HG03342 (cell line): ENCODE measurements at regions not wholly inside any gene's neighbourhood (a gene's known extent, or its start where the extent isn't known, plus 50 kb on each side); places are given as distances from the start of the nearest gene placed in this dataset.

Experiments used
- ATAC-seq: cut with Tn5 transposase; IDR thresholded peaks from one replicate; pipeline ENCODE4 v1.9.1; 2021; ENCODE audit warnings: mild to moderate bottlenecking, moderate library complexity; ENCODE audit not compliant: unreplicated experiment

DNA sequence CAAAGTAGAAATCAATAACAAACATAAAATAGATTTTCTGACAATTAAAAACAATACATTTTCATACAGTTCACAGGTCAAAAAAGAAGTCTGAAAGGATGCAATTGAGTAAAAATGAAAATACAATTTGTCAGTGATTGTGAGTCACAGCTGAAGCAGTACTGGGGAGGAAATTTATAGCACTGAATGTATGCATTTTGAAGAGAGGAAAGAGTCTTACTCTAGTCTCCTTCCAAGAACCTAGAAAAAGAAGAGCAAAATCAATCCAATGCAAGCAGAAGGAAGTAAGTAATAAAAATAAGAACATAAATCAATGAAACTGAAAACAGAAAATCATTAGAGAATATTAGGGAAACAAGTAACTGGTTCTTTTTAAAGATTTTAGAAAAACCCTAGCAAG is 507.2 kb upstream of the IGFBP3 start:
- ATAC-seq, result no peak

DNA sequence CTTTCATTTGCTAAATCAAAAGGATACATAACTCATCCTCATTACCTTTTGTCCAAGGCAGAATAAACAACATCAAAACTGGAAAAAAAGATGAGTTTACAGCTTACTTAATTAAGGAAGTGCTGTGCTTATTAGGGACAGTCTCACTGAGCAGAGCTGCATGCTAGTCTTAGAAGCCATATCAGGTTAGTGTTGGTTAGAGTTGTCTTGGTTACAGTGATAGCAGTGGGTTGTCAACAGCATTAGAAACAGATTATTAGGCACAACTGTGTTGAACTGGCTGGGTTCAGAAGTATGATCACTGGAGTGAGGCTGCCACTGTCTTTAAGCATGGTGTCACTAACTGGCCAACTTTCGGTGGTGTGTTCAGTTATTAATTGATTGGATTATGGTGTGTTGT is 503.9 kb upstream of the IGFBP3 start:
- ATAC-seq, result no peak

DNA sequence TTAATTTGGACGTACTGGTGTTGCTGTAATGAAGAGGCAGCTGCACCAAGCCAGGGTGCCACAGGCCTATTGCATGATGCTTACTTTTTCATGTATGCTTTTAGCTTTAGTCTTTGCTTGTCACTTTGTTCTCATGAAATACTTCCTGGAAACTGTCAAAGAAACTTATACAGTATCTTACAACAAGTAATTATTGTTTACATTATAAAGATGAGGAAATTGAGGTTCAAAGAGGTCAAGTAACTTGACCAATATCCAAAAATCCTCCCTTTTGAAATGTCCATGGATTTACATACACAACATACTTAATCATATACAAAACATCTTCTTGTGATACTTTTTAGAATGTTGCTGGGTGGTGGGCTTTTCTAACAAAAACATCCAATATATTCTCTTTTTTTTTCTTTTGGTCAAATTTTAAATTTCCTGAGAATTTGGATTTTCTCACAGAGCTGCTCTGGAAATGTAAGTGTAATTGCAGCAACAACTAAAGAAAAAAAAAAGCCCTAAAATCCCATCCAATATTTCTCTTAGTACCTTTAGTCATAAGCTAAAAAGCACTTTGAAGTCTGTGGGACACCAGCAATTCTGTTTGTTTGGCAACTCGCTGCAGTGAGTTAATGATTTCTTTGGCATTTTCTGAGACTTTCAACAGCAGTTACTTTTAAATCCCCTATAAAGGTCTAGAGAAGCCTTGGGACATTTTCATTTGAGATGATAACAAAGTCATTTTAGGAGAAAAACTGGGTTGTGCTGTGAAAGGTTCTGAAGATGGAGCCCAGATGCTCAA is 500.6 kb upstream of the IGFBP3 start:
- no peak for ATAC-seq

DNA sequence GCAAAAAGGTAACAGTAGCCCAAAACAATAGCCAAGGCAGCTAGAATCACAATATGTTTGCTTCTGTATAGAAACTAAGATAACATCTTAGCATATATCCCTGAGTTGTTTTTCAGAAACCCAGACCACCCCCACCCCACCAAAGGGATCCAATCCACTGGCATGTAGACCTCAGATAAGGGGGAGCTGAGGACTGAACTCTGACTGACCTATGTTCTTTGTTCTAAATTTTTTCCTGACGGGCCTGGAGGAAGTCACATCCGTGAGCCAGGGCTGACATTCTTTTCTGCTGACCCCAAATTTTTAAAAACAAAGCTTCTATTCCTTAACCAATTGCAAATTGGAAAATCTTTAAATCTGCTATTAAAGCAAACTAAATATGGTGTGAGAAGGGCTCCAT is 493.9 kb upstream of the IGFBP3 start:
- ATAC-seq, result no peak

DNA sequence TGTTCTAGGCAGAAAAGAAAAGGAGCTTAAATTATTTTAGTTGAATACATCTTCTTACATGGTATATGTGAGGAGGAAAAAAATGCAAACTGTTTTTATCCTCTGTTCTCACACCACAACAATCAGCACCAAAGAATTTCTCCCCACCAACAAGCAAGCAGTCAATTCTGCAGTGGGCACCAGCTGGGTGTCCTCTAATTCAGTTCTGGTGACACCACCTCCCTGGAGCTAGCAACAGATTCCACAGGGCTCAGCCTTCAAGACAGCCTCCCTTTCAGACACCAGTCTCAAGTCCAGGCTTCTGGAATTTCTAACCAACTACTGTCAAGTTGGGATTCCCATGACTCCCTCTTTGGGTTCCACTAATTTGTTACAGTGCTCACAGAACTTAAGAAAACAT is 490.2 kb upstream of the IGFBP3 start:
- ATAC-seq, result no peak

- no peak for ATAC-seq
Observed at GRCh38 chr7:46407125-46407524, 486.1 kb upstream of the IGFBP3 start.

GRCh38 chr7:46397591-46397990 is 476.5 kb upstream of the IGFBP3 start:
- ATAC-seq, result no peak

- no peak for ATAC-seq
Observed at GRCh38 chr7:46396481-46396880, 475.4 kb upstream of the IGFBP3 start.

GRCh38 chr7:46393142-46393541 is 472.1 kb upstream of the IGFBP3 start:
- no peak for ATAC-seq

DNA sequence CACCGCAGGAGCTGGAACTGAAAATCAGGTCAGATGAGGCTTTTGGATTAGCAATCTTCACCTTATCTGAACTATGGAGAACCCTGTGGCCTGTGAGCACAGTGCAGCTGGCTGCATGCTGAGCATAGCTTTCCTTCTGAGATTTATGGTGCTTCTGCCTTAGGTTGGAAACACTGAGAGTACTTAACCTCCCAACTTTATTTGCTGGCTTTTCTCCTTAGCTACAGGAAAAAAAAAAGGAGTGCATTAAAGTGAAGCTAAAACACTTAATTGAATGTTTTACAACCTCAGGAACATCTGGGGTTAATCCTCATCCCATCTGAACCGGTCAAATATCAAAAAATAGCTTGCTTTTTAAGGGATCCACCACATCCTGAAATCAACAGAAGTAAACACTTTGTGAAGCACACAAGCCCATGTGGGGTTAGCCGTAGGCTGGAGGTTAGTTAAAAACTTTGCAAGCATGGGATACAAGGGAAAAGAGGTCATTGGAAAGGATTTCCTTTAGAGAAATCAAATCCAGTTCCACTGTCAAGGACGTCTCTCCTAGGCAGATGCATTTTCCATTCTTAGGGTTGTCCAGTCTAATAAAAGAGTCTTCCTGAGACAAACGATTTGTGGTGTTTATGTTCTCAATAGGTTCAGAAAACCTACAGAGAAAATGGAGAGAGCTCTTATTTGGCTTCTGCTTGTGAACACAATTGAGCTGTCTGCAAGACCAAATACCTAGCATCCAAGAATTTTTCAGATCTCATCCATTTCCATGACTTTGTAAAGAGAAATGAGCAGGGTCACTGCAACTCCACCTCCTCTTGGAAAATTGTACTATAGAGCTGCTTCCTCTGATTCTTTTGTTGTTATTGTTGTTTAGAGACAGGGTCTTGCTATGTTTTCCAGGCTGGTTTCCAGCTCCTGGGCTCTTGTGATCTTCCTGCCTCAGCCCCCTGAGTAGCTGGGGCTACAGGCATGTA is 470.4 kb upstream of the IGFBP3 start:
- ATAC-seq, result no peak

DNA sequence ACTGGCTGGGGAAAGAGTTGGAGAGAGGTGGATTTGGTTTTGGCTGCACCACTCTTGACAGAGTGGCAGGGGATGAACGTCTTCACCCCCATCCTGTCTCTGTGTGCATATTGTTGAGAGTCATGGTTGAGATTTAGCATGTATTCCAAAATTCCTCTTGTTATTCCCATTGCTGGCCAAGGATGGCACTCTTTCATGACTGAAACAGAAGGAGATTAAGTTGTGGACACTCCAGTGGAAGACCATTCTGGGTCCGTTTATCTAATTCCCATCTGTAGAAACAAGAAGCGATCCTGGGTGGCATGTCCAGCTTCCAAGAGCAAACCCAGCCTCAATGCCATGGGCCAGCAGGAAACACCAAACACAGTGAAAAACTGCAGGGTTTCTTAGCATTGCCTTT is 469.0 kb upstream of the IGFBP3 start:
- no peak for ATAC-seq

GRCh38 chr7:46389146-46389545 is 468.1 kb upstream of the IGFBP3 start:
- ATAC-seq, result no peak

- no peak for ATAC-seq
Observed at GRCh38 chr7:46387646-46388045, 466.6 kb upstream of the IGFBP3 start.

DNA sequence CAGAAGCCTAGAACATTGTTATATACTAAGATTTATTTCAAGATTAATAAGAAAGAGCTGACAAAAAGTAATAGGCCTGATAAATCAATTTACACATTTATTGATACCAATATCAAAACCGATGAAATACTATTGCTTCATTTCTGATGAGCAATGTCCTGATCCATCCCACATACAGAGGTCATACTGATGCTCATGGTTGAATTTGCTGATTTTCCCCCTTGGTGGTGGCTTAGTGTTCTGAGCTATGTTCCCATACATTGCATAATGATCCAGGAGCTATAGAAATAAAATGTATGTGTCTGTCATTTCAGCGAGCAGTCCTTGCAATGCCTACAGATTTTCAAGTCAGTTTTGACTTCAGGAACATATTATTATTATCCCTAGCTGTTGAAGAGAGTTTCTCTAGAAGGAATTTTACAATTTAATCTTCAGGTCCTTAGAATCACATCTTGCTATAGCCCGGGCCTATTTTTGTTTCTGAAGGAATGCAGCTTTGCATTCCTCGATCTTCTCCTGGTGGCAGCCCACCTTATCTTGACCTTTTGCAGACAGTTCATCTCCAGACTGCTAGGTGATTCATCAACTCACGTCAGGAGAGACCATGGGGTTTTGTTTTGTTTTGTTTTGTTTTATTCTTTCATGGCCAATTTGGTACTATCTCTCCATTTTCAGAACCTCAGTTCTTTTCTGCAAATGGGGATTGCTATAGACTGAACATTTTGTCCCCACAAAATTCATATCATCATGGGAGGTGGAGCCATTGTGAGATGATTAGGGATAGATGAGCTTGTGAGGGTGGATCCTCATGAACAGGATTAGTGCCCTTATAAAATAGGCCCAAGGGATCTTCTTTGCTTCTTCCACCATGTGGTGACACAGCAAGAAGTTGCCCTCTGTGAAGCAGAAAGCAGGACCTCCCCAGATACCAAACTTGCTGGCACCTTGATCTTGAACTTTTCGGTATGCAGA is 465.6 kb upstream of the IGFBP3 start:
- no peak for ATAC-seq

DNA sequence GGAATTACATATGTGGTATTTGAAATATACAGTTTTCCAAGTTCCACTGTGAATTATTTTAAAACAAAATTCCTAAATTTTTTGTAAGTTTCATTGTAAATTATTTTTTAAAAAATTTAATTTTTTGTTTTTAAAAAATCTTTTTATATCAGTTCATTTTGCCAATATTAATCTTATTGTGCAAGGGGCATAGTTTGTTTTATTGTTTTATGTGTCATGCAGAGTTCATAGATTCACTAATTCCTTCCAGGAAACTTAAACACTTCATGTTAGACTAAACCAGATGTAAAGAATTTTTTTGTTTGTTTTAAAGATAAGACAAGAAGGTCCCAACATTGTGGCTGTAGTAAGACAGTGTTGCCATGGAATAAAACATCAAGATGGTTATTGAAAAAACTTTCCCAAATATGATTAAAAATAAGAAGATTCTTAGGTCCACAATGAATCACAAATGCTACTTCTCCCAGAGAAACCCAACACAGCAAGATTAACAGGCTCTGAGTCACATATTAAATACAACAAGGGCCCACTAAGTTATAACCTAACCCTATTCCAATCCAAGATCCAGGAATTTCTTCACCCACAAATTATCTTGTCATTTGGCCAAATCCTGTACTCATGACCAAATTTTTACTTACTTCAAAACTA is 464.7 kb upstream of the IGFBP3 start:
- ATAC-seq, result no peak

DNA sequence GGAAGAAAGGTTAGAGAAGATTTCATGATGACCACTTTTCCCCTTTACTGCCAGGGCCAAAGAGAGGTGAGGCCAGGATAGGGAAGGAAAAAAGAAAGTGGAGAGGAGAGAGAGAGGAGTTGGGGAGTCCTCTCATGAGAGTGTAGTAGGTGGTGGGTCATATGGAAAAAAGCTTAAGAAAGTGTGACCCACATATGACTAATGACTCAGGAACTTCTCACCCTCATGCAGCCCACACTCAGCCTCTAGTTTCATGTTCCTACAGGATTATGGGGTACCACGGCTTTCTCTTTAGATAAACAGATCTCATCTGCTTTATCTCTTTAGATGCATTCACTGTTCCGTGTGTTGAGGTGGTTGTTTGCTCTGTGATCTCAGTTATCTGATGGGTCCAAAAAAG is 462.5 kb upstream of the IGFBP3 start:
- ATAC-seq, result no peak

DNA sequence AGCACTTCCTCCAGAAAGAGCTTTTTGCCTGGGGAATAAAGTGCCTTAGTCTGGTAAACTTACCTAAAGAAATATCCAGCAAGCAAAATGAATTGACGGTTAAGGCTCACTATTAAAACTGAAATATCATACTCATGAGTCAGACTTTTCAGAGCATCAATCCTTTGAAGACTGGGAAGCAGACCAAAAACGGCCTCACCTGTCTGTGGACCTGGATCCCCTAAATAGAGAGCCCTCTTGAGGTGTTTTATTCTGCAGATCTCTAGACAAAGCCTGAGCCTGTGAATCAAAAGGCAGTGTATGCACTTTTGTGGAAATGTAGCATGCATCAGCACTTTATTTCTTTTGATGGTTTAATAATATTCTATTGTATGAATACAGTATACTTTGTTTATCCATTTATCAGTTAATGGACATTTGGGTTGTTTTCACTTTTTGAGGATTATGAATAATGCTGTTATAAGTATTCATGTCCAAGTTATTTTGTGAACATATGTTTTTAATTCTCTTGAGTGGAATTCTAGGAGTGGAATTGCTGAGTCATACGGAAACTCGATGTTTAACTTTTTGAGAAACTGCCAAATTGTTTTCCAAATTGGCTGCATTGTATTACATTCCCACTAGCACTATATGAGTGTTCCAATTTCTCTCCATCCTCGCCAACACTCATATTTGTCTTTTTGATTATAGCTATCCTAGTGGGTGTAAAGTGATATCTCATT is 449.0 kb upstream of the IGFBP3 start:
- no peak for ATAC-seq

- no peak for ATAC-seq
Observed at GRCh38 chr7:46368871-46369270, 447.8 kb upstream of the IGFBP3 start.

- ATAC-seq, result no peak
Observed at GRCh38 chr7:46366526-46366925, 445.5 kb upstream of the IGFBP3 start.

DNA sequence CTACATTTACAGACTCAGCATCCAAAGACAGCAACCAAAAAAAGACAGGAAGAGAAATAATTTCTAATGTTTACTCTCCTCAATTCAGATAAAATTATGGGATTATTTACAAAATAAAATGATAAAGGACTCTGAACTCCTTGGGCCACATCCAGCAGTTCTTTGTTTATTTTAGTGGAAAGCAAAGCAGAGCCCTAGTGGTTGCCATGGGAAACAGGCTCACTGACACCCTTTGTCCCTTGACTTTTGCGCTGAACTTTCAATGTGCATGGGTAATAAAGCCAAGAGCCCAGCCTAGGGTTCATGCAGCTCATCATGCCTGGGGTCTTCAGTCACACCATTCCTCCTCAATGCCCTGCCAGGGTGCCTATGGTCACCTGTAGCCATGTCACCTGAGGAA is 442.6 kb upstream of the IGFBP3 start:
- ATAC-seq, result no peak
